Psoas muscle (tissue), 7 donors: ENCODE measurements at regions not wholly inside any gene's neighbourhood (a gene's known extent, or its start where the extent isn't known, plus 50 kb on each side); places are given as distances from the start of the nearest gene placed in this dataset.

Experiments used
- ATAC-seq, 4 donors: fragments of 200-7000 bp; cut with Tn5 transposase; one replicate each; pipeline ENCODE4 v1.9.1; 2020; ENCODE audit warnings: moderate library complexity in 3 of 4, mild to moderate bottlenecking in 2 of 4
- DNase-seq, 2 donors: peaks; one replicate each; pipeline ENCODE4 v3.0.0-alpha.2; 2020
- H3K27ac ChIP-seq: fragments of 200-600 bp; one replicate; pipeline ENCODE4 v1.8.0; 2022
- H3K27me3 ChIP-seq, 3 donors: fragments of 200-600 bp in 1 of 3; one replicate each; pipeline versions ENCODE4 v1.6.1 to v1.8.0; 2013 to 2022; ENCODE audit warnings: low read length in 2 of 3, mild to moderate bottlenecking in 2 of 3, moderate library complexity in 1 of 3; ENCODE audit not compliant: insufficient read depth in 3 of 3
- H3K36me3 ChIP-seq, 2 donors: fragments of 200-600 bp in 1 of 2; one replicate each; pipeline versions ENCODE4 v1.6.1 to v1.8.0; 2013 to 2022; ENCODE audit warnings: low read depth in 1 of 2, mild to moderate bottlenecking in 1 of 2, moderate library complexity in 1 of 2; ENCODE audit not compliant: insufficient read depth in 1 of 2
- H3K4me1 ChIP-seq: fragments of 200-600 bp; one replicate; pipeline ENCODE4 v1.8.0; 2022
- H3K4me3 ChIP-seq: fragments of 200-600 bp; one replicate; pipeline ENCODE4 v1.8.0; 2022; ENCODE audit warnings: mild to moderate bottlenecking
- H3K9me3 ChIP-seq: fragments of 200-600 bp; one replicate; pipeline ENCODE4 v1.8.0; 2022
- WGBS, 3 donors: extraction: QIAGEN DNeasy Blood & Tissue Kit; methylation state at CpG; one replicate each; pipeline versions ENCODE4 v1.1.6 to v1.1.7; 2013; 5-methylcytosine and 5-hydroxymethylcytosine counted together
- intact Hi-C, 2 donors: fragments of 100-400 bp; cut with DNase I; formaldehyde crosslinking; loops; one replicate each; pipeline versions ENCODE4 v1.11.0 to v1.14.2; 2022
- TF ChIP-seq, protein P1 (sequence below): fragments of 200-600 bp; IDR thresholded peaks from one replicate; pipeline ENCODE4 v1.8.0; 2022; ENCODE audit warnings: antibody characterized with exemption
- donor health status: healthy with polysubstance abuse.
- donor health status: DM: no; HTN: no; CAD: no; lungs with moderate emphysema.
- donor health status: Bipolar disorder and iron deficiency.
- donor health status: healthy.
- donor health status: DM: yes; HTN: yes; CAD: no.
- donor health status: DM: no; HTN: no; CAD: no.
- donor health status: DM: yes; HTN: yes; CAD: no.

DNA sequence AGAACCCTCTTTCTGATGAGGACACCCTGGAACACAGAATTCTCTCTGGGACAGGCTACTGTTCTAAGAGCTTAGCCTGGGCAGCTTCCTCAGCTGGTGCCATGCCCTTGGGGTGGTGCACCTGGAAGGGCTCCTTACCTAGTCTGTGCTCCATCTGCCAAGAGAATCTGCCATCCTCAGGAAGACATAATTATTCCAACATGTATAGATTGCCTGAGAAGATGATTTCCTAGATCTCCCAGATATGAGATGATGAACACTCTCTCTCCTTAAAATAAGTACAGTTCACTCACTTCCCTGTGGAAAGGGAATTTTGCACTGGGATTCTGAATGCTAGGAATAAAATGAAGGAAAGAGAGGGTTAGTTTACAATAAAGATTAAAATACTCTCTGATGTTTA lies 87.6 kb downstream of the NENF start:
- H3K27ac ChIP-seq: no peak overlapping the region
- intact Hi-C loops: no loop called here
- H3K36me3 ChIP-seq: no peaks in the 10 kb centered on the region
- no peak overlapping the region for H3K4me3 ChIP-seq
- peaks cover 0 to 16% (median 3%) of the 10 kb centered on the region in 3 donors for H3K27me3 ChIP-seq
- TF ChIP-seq, protein P1, sequence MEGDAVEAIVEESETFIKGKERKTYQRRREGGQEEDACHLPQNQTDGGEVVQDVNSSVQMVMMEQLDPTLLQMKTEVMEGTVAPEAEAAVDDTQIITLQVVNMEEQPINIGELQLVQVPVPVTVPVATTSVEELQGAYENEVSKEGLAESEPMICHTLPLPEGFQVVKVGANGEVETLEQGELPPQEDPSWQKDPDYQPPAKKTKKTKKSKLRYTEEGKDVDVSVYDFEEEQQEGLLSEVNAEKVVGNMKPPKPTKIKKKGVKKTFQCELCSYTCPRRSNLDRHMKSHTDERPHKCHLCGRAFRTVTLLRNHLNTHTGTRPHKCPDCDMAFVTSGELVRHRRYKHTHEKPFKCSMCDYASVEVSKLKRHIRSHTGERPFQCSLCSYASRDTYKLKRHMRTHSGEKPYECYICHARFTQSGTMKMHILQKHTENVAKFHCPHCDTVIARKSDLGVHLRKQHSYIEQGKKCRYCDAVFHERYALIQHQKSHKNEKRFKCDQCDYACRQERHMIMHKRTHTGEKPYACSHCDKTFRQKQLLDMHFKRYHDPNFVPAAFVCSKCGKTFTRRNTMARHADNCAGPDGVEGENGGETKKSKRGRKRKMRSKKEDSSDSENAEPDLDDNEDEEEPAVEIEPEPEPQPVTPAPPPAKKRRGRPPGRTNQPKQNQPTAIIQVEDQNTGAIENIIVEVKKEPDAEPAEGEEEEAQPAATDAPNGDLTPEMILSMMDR: no peak
- no peaks in the 10 kb centered on the region for H3K9me3 ChIP-seq
- DNase-seq (no peak), ATAC-seq (no peak)
- H3K4me1 ChIP-seq: no peaks in the 10 kb centered on the region

DNA sequence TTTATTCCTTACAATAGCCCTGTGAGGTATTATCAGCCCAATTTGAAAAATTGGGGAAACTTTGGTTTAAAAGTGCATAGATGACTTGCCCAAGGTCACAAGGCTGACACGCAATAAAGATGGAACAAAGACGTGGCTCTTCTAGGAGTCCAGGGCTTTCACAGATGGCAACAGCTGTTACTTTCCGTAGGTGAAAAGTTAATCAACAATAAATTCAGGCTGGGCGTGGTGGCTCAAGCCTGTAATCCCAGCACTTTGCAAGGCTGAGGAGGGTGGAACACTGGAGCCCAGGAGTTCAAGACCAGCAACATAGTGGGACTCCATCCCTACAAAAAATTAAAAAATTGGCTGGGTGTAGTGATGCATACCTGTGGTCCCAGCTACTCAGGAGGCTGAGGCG lies 87.8 kb upstream of the ATF3 start:
- H3K36me3 ChIP-seq: no peaks in the 10 kb centered on the region
- 68 to 74% (median 72%) methylated on average over 5 of the region's 5 CpGs for WGBS, 3 donors
- H3K9me3 ChIP-seq: no peaks in the 10 kb centered on the region
- peaks cover 0 to 12% (median 0%) of the 10 kb centered on the region in 3 donors for H3K27me3 ChIP-seq
- no peak for ATAC-seq
- no peak for DNase-seq
- TF ChIP-seq, protein P1: no peak
- H3K27ac ChIP-seq: no peak overlapping the region
- no peaks in the 10 kb centered on the region for H3K4me1 ChIP-seq
- H3K4me3 ChIP-seq: no peak overlapping the region
- intact Hi-C loops: no loop called here

DNA sequence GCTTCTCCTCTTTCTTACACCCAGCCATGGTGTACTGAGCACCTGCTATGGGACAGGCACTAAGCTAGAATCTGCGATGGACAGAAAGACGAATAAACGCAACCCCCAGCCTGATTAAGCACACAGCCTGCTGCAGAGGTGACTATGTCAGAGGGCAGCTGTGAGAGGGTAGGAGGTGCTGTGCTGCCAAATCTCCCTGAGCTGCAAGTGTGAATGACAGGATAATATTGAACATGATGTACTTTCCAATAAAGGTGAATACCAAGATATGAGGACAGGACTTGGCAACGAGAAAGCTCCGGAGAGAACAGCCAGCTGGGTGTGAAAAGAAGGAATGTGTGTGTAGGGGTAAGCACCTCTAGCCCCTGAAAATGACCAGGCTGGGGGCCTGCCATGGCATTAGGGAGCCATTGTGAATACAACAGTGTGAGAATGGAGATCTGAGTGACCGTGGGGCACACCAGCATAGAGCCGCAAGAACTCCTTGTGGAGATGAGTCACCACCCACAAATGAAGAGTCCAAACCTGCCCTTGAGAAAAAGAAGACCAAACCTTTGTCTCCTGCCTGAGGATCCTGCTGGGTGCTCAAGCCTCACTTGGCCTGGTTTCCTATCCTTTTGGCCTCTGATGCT lies 83.0 kb upstream of the ATF3 start:
- Histone ChIP-seq H3K4me1 (no peaks in the 10 kb centered on the region), H3K36me3 (no peaks in the 10 kb centered on the region), H3K27ac (no peak overlapping the region), H3K4me3 (no peak overlapping the region), H3K27me3 (peaks cover 0 to 7% (median 0%) of the 10 kb centered on the region in 3 donors), H3K9me3 (no peaks in the 10 kb centered on the region)
- WGBS, 3 donors: 80 to 87% (median 83%) methylated on average over 7 of the region's 7 CpGs
- intact Hi-C loops: no loop called here
- ATAC-seq (no peak), DNase-seq (no peak)
- TF ChIP-seq, protein P1: no peak

DNA sequence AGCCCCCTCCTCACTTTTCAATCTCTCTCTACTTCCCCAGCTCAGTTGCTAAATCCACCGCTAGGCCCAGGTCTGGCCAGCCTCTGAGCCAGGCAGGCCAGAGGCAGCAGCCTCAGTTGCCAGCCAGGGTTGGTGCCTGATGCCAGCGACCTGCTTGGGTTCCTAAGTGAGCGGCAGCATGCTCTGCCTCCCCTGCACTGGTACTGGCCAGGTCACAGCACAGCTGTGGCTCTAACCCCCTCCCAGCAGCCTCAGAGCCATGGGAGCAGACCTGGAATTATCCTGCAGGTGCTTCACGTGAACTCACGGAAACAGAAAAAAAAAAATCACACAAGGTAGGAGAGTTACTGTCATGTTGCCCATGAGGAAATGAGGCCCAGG lies 82.5 kb upstream of the ATF3 start:
- Histone ChIP-seq H3K9me3 (no peaks in the 10 kb centered on the region), H3K4me3 (no peak overlapping the region), H3K27me3 (peaks cover 0 to 7% (median 0%) of the 10 kb centered on the region in 3 donors), H3K4me1 (no peaks in the 10 kb centered on the region), H3K27ac (no peak overlapping the region), H3K36me3 (no peaks in the 10 kb centered on the region)
- intact Hi-C loops: no loop called here
- ATAC-seq (no peak), DNase-seq (no peak)
- TF ChIP-seq, protein P1: no peak
- 86 to 89% (median 87%) methylated on average over 5 of the region's 5 CpGs for WGBS, 3 donors

DNA sequence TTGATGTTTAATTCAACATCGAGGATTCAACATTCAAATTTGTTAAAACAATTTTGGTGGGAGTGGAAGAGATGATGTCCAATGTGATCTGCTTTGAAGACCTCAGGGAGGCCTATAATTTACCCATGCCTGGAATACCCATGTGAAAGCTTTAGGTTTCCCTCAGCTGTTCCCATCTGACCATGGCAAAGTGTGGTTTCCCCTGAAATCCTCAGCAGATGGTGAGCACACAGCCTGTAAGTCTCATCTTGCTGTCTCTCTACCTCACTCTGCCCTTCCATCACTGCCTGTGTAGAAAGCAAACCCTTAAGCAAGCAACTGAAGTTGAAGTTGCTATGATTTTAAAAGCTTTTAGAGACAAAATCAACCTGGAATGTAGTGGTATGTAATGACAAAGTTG lies 80.1 kb upstream of the ATF3 start:
- no peak for DNase-seq
- TF ChIP-seq, protein P1: no peak
- no peak overlapping the region for H3K27ac ChIP-seq
- WGBS, 3 donors: 49 to 67% (median 52%) methylated on average over 1 of the region's 1 CpG
- ATAC-seq: no peak
- intact Hi-C loops: no loop called here
- peaks cover 0 to 7% (median 0%) of the 10 kb centered on the region in 3 donors for H3K27me3 ChIP-seq
- H3K4me1 ChIP-seq: no peaks in the 10 kb centered on the region
- no peaks in the 10 kb centered on the region for H3K9me3 ChIP-seq
- H3K36me3 ChIP-seq: no peaks in the 10 kb centered on the region
- H3K4me3 ChIP-seq: no peak overlapping the region
